NCI-H1694 (cell line): ENCODE measurements at regions not wholly inside any gene's neighbourhood (a gene's known extent, or its start where the extent isn't known, plus 50 kb on each side); places are given as distances from the start of the nearest gene placed in this dataset.

Experiments used
- DNase-seq: peaks from one replicate; lab custom pipeline; 2025; lab: John Stamatoyannopoulos, UW

DNA sequence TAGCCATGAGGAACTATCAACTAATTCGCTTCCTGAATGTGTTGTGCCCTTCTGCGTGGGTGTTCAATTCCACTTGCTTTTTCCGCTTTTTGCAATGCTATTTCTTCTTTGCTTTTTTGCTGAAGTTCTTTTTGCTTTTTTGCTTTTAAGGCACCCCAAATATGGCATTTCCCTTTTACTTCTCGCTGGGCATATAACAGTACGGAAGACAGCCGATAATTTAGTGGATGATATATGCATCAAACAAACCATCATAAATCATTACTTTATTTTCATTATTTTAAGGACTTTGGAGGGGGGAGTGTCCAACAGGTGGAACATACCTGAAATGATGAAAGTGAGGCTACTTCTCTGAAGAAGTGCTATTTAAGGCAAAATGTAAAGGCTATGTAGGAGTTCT, 277.0 kb upstream of the MTPN start:
- DNase-seq: no peak

DNA sequence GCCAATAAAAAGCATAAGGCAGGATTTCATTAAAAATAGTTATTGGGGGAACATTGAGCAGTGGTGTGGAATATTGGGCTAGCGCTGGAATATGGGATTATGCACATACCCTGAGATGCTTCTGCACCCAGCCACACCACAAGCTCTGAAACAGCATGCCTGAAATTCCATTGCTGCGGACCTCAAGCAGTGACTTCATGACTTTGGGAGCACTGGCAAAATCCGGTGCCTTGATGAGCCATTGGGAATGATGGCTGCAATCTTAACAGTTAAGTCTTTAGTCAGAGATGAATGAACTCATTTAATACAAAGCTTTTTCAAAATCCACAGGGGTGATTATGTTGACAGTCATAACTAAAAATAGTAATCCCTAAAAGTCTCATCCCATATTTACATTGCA, 274.7 kb upstream of the MTPN start:
- DNase-seq: no peak

DNA sequence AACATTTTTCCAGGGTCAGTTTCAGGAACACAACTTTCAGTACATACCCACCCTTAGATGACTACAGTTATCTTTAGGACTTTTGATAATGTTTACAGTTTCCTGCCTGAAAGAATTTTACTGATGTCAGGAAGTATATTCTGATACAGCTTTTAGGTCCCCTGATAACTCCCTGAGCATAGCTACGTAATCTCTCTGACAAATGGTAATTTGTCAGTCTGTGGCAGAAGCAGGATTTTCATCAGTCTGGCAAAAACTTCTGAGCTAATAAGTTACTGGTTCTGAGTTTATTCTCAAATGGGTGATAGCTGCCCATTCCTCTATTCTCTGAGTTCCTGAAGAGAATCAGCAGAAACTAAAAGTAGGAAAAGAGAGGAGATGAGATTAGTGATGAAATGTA, 270.1 kb upstream of the MTPN start:
- no peak for DNase-seq

DNA sequence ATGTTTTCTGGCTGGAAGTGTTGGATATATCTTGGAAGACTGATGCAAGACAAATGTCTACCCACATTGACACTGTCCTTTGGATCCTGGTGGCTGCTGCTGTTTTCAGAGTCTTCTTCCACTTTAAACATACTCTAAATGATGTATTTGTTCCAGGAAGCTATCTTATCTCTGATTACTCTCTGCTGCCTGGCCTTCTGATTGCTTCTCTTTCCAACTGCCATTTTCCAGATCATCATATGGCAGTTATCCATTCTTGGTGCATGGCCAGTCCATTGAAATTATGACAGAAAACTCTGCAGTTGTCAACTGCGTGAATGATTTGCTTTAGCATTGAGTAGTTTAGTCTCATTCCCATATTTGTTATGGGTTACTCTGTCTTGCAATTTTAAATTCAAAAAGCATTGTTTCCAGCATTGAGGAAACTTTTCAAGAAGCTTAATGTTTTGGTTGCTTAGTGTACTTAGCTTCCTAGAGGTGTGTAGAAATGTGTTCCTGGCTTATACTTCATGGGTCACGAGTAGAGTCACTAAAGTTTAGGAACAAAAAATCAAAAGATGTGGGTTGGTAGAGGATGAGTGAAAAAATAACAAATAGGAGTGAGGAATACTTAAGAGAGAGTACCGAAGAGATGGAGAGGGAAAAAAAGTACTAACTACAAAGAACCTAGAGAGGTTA, 268.3 kb upstream of the MTPN start:
- no peak for DNase-seq

DNA sequence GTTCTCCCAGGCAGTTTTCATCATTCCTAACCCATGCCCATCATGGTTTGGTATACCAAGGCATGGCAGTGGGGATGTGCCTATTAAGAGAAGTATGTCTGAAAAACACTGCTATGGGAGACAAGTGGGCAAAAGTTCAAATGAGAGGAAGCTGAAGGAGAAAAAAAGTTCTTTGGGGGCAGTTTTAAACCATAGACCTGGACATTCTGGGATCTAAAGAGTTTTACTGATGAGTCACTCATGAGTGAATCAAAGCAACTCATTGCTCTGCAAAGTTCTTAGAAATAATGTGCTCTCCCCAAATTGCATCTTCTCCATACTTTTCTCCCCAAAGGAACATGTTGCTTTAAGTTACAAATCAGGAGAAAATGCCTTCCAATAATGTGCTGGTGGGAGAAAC, 256.9 kb upstream of the MTPN start:
- DNase-seq: no peak

DNA sequence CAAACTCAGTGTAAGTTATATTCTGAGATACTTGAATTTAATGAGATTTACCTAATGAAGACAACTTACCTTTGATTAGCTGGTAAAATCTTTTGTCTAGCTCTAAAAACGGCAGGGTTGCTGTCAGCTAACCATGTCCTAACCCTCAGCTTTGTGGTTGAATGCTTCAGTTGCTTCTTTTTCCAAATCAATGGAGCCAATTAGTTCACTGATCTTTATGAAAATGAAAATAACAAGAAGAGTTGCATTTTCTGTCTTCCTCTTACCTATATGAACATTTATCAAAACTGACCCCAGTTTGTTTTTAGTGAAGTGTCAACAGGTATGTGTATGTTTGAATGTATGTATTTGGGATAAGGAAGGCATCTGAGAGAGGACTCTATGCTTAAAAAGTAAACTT, 253.1 kb upstream of the MTPN start:
- DNase-seq: no peak

DNA sequence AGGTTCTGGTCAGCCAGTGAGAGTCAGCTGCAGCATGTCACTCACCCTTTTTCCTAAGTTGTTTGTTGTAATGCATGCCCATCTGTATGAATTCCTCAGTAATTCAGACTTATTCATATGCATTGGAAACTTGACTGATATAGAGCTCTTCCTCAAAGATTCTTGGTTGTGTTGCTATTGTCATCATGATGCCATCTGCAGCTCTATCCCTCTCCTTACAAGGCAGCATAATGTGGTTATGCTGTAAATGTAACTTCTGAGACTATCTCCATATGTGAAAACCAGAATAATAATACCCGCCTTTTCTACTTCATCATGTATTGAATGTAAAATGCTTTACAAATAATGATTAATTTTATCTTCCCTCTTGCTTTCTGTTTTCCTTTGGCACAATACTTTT, 252.6 kb upstream of the MTPN start:
- DNase-seq: no peak

DNA sequence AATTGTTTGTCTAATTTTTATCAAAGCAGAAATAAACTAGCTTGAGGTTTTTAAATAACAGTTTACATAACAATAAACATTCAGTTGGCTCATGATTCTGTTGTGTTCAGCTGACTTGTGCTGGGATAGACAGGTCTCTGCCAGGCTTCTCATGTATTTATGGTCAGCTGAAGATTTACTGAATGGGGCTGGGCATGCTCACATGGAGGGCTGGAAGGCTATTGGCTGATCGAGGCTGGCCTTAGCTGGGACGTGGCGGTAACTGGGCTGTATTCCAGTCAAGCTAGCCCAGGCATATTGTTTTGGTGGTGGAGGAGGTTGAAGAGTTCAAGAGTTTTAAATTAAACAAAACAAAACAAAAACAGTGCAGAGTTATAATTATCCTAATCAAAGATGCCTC, 251.0 kb upstream of the MTPN start:
- DNase-seq: no peak

DNA sequence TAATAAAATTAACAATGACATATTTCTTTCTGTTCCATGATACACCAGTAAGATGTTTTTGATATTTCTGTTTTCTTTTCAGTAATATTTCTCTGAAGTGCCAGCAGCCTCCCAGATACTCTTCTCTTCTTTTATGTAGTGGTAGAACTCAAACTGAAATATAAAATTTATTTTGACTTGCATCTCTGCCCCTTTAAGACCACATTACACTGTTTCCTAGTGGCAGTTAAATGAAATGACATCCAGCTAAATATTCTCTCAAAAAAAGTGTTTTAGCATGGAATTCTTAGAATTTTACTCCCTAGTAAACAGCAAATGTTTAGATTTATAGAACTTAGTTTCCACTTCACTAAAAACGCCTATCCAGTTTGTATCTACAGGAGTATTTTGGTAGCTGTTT, 237.2 kb upstream of the MTPN start:
- no peak for DNase-seq

DNA sequence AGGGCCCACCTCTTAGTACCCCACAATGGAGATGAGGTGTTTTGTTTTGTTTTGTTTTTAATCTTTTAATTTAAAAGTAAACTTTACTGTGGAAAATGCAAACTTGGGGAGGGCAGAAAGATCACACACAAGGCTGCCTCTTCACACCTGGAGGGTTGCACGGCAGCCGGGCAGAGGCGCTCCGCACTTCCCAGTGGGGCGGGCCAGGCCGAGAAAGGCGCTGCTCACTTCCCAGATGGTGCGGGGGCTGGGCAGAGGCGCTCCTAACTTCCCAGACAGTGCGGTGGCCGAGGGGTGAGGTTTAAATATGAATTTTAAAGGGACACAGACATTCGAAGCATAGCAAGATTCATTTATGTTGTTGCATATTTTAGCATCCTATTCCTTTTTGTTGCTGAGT, 235.9 kb upstream of the MTPN start:
- no peak for DNase-seq

DNA sequence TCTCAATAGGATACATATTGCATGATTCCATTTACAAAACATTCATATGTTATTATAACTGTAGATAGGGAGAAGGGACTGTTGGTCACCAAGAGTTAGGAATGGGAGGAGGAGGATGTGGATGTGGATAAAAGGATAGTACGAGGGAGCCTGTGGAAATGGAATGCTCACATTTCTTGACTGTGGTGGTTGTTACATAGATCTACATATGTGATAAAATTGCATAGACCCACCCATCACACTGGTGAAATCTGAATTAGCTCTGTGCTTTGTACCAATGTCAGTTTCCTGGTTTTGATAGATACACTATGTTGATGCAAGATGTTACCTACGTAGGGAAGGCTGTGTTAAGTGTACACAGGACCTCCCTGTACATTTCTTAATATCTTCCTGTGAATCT, 233.5 kb upstream of the MTPN start:
- no peak for DNase-seq

DNA sequence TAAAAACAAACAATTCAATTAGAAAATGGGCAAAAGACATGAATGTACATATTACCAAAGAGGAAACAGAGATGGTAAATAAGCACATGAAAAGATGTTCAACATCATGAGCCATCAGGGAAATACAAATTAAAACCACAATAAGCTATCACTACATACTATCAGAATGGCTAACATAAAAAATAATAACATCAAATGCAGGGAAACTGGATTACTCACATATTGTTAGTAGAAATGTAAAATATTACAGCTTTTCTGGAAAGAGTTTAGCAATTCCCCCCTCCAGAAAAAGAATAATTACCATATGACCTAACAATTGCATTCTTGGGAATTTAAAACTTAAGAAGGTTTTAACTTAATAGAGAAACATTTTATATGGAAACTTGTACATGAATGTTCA, 232.9 kb upstream of the MTPN start:
- no peak for DNase-seq

DNA sequence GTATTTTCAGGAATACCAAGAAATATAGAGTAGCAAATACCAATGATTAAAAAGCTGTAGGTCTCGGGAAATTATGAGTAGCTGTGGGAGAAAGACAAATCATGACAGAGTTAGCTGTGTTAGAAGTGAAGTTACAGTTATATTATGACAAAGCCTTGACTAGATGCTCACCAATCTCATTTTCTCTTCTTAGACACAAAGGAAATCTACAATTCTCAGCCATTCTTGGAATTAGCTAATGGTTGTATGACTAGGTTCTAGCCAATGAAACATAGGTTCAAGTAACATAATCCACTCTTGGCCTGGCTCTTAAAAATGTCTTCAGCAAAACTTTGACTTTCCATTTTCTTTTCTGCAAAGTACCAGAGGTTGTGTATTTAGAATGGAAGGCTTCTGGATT, 228.8 kb upstream of the MTPN start:
- no peak for DNase-seq

DNA sequence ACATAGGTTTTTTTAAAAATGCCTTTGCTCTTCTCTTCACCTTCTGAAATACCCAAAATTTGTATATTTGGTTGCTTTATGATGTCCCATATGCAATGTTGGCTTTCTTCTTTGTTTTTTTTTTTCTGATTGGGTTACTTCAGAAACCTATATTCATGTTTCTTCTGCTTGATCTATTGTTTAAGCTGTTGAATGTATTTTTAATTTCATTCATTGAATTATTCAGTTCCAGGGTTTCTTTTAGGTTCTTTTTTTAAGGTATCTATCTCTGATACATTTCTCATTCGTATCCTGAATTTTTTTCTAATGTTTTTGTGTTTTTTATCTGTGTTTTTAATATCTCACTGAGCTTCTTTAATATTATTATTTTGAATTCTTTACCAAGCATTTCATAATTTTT, 221.0 kb upstream of the MTPN start:
- no peak for DNase-seq

DNA sequence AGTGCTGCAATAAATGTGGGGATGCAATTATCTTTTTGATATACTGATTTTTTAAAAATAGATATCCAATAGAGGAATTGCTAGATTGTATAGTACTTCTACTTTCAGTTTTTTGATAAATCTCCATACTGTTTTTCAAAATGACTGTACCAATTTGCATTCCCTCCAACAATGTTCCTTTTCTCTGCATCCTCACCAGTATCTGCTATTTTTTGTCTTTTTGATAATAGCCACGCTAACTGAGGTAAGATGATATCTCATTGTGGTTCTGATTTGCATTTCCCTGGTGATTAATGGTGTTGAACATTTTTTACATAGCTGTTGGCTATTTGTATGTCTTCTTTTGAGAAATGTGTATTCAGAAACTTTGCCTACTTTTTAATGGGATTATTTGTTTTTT, 217.7 kb upstream of the MTPN start:
- no peak for DNase-seq

DNA sequence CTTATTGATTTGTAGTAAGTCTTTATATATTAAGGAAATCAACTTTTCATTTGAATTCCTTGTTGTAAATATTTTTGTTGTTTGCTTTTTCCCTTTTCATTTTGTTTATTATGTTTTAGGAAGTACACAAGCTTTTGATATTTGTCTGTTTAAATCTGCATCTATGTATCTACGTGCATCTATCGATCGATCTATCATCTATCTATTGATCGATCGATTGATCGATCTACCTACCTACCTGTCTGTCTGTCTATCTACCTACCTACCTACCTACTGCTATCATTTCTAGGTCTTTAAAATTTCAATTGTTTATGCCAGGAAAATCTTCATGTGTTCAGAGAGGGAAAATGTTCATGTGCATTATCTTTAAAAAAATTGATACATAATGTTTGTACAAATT, 216.8 kb upstream of the MTPN start:
- no peak for DNase-seq

DNA sequence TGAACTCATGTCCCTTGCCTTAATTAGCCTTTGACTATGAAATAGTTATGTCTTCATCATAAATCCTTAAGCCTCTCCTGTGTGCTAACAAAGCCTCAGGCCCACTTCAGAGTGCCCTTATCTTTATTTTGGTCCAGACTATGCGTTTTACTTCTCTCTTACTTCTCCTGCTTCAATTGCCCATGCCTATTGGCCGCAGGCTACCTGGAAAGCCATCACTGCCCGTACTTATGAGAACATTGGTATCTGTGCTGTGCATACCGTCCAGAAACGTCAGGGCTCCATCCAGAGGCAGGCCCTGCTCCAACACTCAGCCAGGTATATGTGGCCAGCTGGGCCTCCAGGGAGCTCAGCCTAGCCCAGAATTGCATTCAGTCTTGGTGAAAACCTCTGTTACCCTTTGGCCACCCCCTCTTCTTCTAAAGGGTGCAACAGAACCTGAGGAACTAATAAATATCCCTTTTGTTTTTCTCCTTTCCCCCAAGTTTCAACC, 212.4 kb upstream of the MTPN start:
- no peak for DNase-seq

DNA sequence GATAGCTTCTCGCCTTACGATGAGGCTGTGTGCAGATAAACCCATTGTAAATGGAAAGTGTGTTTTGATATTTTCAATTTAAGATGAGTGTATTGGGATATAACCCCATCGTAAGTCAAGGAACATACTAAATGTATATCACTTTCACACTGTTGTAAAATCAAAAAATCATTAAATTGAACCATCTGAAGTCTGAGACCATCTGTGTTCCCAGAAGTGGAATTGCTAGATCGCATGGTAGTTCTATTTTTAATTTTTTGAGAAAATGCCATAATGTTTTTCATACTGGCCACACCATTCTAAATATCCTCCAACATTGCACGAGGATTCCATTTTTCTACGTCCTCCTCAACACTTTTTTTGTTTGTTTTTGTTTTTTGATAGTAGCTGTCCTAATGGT, 209.1 kb upstream of the MTPN start:
- DNase-seq: no peak

DNA sequence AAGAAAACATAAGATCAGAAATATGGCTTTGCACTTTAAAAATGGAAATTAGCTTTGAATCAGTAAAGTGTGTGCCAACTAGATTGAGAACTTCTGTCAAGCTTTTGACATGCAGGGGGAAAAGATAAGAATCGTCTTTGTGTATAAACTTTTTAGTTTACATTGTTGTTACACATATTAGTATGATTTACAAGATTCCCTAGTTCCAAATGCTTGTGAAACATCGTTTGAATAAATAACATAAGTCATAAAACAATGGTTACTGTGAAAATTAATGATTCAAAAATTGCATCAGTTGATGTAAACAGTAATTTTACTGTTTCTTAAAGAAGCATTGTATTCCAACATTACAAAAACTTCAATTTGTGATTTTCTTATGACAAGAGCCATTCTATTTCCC, 207.6 kb upstream of the MTPN start:
- DNase-seq: no peak

DNA sequence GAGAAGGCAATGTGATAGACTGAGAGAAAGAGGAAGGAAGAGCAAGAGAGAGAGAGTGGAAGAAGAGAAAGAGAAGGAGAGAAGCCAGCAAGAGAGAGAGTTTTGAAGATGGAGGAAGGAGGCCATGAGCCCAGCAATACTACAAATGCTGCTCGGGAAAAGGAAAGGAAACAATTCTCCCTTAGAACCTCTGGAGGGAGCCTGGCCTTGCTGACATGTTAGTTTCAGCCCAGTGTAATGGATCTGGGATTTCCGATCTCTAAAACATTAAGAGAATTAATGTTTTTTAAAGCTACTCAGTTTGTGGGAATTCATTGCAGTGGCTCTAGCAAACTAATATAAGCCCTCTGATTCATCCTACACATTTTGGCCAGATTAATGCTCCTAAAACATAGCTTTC, 206.8 kb upstream of the MTPN start:
- no peak for DNase-seq

DNA sequence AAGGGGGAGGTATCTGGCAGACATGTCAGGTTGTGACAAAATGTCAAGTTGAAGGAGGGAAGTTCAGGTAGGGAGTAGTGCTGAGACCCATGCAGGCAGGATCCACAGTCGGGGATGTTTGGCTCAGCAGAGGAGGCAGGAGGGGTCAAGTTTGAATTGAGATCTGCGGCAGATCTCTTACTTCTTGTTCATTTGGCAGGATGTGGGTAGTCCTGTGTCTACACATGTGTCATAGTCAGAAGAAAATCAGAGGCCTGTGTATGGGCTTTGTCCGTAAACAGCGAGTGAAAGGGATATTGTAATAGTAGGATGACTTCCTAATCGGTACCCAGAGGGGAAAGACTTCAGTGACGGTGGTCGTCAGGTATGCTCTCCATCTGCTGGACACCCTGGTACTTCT, 203.8 kb upstream of the MTPN start:
- DNase-seq: no peak

DNA sequence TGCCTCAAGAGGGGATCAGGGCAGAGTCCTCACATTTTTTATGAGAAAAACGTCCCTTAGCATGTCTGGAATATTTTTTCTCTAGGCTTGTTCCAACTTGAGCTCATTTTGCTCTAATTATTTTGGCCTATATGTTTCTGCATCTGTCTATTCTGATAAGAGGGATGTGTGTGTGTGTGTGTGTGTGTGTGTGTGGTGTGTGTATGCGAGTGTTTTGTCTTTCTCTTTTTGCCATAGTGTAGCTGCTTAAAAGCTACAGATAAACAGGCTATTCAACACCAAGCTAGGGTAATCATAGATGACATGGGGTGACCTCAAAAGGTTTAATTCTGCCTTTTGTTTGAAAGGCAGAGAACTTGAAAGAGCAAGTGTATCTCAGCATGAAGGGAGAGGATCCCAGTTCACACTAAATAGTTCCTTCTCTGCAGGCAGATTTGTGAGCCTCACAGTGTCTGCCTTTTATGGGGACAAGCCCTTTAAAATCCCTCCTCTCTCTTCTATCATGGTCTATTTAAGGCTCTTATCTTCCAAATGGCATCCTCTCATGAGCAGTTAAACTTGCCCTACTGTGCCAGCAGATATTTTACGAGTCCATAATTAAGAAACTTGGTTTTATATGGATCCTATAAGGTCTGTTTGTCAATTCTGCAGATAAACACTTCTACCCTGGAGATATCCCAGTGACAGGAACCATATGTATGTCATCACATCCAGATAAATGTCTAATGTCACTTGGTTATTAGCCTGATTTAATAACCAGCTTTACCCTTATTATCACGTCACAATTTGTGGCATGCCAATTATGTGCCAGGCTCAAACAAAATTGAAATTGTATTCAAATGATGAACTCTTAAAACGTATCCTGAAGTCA, 202.9 kb upstream of the MTPN start:
- DNase-seq: no peak

DNA sequence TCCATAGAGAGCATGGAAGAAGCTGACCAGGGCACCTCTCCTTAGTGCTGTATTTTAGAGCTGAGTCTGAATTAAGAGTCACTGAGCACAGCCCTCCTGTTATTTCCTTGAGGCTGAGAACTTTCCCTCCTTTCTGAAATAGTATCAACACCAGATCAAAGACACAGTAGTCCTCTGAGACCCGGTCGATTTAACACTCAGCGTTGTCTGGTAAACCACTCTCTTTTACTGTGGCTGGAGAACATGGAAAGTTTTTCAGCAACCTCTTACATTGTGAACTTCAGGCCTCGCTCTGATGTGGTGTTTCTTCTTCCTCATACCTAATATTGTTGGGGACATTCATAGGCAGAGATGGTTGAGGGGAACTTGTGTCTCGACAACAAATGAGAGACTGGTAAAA, 202.0 kb upstream of the MTPN start:
- DNase-seq: no peak
